Stimulated activated CD4-positive, alpha-beta T cell treated with anti-CD3 and anti-CD28 coated beads, Interleukin-4, amount 100 ng/mL, for 1 hour (primary cell): ENCODE measurements at regions not wholly inside any gene's neighbourhood (a gene's known extent, or its start where the extent isn't known, plus 50 kb on each side); places are given as distances from the start of the nearest gene placed in this dataset.

Experiments
- DNase-seq: peaks from one replicate; pipeline ENCODE4 v3.0.0-alpha.2; 2020

DNA sequence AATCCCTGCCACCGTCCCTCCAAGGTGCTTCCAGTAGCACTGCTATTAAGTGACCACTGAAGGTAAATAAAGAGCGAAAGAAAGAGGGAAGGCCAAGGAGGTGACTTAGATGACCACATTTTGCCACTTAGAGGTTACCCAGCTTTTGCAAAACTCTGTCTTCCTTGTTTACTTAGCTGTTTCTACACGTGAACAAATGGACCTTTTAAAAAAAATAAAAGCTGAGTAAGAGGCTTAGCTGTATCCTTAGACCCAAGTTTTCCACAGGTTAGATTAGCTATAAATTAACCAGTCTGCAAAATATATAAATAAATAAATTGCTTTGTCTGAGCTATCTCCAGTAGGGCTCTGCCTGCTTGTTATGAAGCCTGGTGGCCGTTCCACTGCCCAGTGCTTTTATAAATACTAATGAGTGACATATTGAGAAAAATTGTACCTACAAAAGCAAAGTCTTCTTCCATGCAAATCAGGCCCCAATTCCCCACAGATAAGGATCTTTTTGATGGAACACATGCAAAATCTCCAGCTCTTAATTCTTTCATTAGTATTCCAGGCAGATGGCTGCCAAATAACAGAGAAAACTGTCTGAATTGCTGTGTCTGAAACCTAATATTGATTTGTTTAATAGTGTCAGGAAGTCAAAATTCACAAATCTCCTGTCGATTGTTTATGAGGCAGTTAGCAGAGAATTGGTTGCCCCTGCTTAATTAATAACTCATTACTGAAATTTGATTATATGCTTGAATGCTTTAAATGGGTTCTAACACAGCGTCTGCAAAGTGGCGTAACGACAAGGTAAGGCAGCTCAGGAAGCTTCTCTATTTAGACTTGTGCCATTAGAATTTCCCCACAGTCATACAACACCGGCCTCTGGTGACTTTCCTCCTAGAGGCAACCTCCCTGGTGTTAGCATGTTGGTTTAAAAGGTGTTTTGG, 176.7 kb downstream of the EMX2 start:
- no peak for DNase-seq

DNA sequence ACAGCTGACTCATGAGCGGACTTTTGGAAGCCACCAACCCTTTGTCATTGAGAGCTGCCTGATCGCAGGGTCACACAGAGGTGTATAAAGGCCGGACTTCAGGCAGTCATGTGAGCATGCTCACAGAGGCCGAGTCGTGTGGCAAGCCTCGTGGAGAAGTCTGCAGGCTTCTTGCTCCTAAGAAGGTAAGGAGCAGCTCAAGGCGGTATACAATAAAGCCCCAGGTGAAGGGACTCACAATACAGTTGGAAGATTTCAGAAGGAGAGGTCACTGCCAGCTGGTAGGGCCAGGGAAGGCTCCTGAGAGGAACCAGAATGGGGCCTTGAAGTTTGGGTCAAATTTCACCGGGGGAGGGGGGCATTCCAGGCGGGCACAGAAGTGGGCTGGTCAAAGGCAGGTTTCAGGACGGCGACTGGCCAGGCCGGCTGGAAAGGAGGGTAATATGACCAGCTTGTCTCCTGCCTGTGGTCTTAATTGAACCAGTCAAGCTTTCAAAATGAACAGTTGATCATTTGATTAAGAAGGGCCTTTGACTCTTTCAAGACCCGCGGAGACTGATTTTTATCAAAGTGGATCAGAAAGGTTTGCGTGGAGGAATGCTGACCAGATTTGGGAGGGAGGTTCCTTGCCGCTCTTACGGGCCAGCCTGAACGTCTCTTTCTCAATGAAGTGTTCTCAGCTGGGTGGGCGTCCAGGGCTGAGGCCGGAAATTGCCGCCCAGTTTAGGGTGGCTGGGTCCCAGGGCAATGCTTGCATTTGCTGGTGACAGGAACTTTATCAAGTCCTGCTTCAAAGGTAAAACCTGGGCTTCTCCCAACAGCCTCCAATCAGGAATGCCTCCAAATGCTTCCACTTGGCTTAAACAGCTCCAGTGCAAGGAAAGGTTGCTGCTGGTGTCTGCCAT, 178.6 kb downstream of the EMX2 start:
- DNase-seq = no peak

DNA sequence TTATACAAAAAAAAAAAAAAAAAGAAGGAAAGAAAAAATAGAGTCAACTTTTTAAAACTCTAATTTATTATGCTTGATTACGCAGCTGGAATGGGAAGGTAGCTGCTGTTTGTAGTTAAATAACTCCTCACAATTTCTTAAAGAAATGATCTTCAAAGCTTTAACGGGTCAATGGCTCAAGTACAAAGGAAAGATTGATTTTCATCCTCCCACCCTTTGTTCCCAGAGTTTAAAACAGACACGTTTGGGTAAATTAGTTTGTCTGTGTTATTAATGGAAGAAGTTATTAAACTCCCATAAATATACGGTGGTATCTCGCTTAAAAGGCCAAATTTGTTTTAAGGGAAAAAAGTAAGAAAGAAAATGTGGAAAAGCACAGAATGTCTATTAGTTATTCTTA, 179.3 kb downstream of the EMX2 start:
- no peak for DNase-seq

DNA sequence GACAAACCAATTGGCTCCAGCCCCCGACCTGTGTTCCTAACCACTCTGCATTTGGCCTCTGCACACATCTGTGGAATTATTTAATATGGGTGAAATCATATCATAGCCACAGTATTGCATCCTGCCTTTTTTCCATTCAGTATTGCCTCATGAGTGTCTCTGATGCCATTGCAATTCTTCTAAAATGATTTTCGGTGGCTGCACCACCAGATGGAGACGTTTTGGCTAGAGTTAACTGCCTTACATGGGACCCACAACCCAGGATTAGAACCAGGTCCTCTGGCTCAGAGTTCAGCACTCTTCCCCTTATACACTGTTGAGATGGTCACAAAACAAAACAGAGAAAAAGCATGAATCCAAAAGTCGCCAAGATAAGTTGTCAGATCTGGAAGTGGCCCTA, 180.8 kb downstream of the EMX2 start:
- no peak for DNase-seq

DNA sequence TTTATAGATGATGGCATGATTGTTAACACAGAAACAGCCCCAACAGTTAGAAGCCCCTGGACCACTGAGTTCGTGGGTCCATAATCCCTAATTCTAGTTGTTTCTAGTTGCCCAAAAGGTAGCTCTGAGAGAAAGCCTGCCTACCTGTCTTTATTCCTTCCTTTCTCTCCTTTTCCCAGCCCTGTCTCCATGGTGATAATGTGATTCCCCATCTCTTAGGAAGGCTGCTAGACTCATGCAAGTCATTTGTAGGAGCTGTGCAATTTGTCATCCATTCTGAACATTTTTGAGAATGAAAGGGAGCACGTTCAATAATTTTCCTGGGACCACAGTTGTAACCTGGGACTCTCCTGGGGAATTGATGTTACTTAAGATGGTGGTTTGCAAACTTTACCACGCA, 183.4 kb downstream of the EMX2 start:
- DNase-seq = no peak

DNA sequence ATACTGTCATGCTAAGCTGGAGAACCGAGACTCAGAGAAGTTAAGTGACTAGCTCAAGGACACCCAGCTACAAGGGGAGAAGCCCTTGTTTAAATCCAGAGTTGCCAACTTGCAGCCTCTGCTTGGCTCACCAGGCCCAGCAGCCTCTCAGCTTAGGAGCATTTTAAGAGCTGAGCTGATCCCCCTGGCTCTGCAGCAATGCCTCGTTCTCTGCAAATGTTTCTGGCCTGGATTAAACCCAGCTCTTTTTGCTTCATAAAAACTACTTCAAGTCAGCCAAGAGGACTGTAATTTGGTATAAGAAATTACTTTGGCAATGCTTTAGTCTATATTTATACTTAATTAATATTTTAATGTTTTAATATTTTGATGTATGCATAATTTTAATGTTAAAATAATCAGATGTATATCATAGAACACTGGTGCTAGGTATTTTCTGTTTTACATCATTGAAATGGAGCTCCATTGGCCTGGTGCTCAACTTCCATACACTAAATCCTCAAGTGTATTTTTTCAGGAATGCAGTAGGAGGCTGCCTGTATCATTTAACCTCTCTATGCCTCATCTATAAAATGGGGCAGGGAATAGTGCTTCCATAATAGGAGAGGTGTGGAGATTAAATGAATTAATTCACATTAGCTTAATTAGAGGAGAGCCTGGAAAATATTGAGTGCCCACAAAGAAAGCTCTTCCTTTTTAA, 184.2 kb downstream of the EMX2 start:
- no peak for DNase-seq

DNA sequence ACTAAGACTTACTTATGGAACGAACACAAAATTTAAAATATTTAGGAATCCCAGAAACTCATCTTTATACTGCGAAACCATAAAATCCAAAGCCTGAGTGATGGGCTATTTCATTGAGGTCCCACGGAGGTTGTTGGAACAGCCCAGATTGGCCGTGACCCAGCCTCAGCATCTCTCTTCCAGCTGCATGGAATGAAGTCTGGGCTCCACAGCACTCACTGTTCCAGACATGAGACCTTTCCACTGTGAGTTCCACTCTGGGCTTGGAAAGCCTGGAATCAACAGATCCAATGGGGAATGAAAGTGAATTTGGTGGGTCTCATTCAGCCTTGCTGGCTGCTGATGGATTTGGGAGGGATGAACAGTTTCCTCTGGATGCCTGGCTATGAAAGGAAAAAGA, 184.9 kb downstream of the EMX2 start:
- DNase-seq = no peak

DNA sequence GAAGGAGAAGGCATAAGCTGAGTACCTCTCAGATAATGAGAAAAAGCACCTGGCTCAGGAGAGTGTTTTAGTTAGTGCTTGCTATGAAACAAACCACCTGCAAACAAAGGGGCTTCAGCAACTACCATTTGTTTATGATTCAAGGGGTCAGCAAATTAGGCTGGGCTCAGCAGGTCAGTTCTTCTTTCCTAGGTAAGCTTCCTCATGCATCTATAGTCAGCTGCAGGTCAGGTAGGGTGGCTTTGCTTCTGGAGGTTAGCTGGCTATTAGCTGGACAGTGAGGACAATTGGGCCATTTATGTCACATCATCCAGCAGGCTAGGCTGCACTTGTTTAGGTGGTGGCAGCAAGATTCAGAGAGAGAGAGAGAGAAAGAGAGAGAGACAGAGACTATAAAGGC, 185.5 kb downstream of the EMX2 start:
- DNase-seq = no peak

DNA sequence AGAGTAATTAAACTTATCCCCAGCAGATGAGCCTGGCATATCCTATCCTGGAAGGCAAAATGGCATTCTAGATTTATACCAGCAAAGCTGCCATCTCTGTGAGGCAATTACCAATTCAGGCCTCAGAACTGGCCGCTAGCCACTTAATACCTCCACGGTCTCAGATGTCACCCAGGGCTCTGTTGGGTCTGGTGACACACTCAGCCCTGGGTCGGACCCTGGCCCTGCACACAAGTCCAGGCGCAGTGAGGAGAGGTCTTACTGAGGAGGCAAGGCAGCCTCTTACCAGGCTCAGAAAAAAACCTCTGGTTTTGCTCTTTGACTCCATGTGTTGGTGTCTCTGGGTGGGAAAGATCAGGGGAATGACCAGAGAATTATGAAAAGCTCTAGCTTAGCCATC, 186.6 kb downstream of the EMX2 start:
- DNase-seq = no peak

DNA sequence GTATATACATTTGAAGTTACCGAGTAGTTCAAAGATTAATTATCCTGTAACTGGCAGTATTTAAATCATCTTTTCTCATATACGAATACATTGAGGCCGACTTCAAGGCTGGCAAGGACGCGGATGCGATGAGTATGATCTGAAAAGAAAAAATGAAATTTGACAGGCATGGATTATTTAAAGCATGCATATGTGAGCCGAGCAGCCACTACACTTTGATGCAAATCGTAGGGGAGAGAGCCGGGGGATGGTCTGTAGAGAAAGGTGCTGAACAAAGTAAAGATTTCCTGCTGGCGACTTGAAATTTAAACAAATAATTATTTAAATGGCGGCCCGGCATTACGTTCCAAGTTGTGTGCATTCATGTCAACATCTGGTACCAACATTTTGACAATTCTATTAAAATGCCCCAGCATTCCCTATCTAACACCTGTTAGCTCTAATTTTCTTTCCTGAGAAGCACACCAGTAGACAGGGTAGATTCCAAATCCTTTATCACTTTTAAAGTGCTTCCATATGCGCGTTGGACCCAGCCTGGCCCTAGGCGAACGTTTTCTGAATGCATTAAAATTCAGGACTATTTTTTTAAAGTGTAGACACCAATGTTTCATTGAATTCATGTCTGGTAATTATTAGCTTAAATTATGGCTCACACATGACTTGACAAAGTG, 188.7 kb downstream of the EMX2 start:
- DNase-seq = no peak

DNA sequence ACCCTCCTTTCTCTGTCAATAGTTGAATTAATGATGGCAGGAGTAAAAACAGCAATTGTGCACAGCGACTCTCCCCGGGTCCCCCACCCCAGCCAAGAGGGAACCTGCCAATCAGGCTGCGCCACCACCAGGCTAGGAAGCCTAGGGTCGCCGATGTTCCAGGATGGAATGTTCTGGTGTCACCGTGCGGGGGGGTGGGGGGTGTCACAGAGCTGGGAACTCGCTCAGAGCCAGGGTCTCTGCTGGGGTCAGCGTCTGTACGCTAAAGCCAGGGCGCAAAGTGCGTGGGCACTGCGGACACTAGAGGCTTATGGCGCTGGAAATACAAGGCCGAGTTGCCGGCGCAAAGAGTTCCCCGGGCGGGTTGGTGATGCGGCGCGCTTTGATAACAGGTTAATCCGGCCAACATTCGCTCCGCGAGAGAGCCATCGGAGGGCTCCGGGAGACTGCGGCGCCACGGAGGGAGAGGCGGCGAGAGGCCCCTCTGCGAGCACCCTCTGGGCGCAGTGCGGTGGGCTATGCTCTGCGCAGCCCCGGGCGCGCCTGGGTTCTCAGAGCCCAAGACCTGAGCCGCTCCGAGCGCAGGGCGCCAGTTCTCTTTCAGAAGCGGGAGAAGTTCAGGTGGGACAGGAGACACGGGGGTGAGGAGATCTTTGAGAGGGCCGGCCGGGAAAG, 192.3 kb downstream of the EMX2 start:
- DNase-seq = no peak

DNA sequence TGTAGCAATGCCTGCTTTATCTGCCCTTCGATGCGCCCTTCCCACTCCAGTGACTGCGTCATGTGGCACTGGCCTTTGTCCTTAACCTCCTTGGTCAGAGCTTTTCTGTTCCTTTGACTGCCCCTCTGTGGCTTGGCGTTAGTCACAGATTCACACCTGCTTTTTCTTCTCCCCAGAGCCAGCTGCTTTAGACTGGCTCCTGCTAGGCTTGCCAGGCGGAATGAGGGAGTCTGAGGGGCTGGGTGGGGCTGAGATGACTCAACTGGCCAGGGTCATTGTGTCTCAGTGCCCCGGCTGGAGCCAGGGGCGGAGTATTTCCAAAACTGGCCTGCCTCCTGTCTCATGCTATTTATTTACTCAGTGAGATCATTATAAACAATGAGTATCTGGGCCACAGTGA, 194.1 kb downstream of the EMX2 start:
- DNase-seq = no peak

DNA sequence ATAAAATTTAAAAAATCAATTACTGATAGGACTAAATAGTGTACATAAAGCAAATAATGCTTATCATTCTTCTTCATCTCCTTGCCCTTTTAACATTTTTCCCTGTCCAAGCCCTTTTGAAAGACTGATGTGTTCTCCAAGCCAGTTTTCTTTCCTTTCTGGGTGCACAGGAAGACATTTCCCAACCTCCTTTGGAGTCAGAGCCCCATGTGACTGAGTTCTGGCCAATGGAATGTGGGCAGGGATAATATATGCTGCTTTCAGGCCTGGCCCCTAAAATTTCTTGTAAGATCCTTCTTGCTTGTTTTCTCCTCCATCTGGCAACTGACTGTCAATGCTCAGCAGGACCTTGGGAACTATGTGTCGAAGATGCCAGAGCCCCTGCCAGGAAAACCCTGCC, 197.5 kb downstream of the EMX2 start:
- DNase-seq = no peak

DNA sequence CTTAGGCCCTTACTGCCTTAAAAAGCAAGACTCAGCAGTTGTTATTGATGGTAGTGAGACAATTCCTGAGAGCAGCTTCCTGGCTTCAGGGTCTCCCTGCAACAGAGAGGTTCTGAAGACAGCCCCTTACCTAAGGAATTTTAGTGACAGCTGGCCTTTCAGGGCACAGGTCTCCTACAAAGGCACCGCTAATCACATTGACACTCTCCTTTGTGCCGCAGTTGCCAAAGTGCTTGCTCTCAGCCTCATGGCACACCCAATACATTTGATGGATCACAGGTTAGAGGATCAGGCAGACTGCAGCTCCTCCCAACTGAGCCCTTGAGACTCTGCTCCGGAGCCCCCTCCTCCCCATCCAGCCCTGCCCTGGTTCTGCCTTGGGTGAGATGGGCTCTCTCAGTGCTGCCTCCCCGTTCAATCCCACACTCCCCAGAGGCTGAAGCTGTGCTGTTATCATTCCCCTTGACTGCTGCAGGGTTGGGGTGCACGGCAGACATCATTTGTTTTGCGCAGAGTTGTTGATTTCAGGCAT, 198.2 kb downstream of the EMX2 start:
- no peak for DNase-seq

DNA sequence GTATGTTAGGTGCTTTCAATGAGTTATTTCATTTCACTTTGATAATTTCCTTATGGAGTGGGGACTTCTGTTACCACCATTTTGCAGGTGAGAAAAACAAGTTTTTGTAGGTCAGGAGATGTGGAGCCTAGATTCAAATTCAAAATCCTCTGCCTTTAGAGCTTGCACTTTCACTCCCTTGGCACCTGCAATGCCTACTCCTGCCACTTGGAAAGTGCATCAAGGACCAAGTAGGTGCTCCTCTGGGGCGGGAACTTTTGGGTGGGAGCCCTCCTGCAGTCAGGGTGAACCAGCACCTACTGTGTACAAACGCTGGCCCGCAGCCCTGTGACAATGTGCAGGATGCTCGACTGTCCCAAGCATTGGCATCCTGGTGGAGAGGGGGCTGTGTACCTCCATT, 199.0 kb downstream of the EMX2 start:
- DNase-seq = no peak

DNA sequence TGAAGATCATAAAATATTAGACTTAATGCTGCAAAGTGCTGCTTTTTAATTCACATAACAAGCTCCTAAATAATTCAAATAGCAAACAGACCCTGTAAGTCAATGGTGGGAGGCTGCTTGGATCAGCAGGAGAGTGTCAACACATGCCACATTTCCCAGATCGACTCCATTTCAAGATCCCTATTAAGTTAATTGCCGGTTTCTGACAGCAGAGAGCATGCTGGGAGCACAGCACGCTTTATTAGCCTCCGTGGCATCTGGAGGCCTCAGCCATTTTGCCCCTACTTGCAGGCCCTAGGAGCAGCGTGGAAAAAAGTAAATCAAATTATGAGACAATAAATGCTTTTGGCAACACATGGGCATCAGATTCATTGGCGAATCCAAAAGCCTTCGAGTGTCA, 201.0 kb downstream of the EMX2 start:
- DNase-seq = no peak

DNA sequence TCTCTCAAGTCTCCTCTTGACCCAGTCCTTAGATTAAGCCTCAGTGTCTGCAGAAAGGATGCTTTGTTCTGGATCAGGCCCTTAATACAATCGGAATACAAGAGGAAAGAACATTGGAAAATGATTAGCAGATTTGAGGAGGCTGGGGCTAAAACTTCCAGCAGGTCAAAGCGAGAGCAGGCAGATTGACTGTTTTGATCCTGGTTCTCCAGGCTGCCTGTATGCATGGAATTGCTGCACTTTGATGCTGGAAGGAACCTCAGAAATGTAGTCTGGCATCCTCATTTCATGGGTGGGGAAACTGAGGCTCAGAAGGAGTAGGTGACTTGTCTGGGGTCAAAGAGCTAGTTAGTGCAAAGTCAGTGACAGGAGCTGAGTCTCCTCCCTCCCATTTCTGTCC, 202.8 kb downstream of the EMX2 start:
- DNase-seq = no peak

DNA sequence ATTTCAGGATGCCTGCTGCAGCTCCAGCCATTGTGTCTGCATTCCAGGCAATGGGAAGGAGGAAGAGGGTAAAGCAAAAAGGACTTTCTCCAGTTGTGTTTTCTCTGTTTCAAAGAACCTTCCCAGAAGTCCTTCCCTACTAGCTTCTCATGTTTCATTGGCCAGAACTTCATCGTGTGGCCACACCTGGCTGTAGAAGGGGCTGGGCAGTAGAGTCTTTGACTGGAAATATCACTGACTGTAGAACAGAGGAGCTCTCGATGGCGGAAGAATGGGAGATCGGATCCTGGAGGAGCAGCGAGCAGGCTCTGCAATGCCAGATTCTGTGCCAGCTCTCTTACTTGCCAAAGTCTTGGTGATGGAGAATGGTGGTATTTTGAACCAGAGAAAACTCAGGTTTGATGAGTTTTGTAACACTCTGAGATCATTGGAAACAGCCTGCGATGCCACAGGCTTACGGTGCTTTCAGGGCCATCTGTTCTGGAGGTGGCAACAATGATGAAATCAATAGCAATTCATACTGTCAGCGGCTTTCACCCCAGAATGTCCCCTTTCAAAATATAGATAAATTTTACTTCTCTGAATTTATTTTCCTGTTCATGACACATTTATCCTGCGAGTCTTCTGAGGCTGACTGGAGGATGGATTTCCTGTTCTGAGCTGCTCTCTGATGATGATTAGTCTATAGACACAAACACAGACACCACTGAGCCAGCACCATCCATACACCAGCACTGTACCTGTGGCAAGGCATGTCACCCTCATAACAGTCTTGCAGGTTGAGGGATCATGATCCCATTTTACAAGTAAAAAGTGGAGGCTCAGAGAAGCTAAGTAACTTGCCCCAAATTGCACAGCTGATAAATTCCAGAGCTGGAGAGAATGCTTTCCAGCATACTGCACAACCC, 204.2 kb downstream of the EMX2 start:
- no peak for DNase-seq

DNA sequence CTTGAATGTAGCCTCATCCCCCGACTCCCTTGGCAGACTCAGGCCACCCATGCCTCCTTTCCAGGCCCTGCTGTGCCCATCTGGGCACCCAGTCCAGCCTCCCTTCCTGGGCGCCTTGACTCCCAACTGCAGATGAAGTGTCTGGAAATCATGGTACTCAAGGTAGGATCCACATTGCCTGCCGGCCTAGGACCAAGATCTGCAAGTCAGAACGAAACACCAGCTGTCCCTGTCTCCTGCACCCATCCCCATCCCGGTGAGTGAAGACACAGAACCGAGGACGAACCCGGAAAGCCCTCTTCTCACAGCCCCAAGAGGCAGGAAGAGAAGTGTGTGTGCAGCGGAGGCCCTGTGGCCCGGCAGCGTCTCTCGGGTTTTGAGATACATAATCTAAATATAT, 205.1 kb downstream of the EMX2 start:
- no peak for DNase-seq

DNA sequence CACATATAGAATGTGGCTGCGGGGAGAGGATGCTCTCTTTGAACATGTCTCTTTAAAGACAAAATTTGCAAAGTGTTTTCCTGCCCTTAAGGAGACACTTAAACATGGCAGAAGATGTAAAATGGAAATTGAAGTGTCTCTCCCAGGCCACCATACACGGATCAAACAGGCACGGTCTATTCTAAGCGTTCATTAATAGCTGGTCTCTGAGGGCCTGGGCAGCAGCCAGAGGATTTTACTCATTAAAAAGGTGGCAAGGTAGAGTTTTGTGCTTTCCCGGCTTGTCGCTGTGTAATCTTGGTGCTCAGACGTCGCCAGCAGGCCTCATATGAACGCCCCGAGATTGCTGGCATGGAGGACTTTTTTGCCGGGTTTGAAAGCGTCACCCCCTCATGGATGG, 205.5 kb downstream of the EMX2 start:
- DNase-seq = no peak

DNA sequence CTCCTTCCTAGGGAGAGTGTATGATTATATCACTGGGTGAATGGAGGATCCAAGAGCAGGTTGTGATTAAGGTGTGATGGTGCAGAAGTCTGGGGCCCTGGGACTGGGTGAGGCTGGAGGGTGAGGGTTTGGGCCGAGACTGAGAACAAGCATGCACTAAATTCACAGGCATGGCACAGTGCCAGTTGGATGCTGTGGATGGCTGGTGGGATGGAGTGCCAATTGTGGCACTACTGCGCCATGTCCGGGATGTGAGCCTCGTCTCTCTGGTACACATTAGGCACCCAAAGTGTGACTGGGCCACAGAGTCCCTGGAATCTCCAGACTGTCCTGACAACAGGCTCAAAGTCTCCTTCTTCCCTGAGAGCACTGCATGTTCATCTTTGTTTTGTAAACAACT, 208.1 kb downstream of the EMX2 start:
- DNase-seq = no peak
